ENCODE measurements at regions not wholly inside any gene's neighbourhood (a gene's known extent, or its start where the extent isn't known, plus 50 kb on each side); places are given as distances from the start of the nearest gene placed in this dataset.

DNA sequence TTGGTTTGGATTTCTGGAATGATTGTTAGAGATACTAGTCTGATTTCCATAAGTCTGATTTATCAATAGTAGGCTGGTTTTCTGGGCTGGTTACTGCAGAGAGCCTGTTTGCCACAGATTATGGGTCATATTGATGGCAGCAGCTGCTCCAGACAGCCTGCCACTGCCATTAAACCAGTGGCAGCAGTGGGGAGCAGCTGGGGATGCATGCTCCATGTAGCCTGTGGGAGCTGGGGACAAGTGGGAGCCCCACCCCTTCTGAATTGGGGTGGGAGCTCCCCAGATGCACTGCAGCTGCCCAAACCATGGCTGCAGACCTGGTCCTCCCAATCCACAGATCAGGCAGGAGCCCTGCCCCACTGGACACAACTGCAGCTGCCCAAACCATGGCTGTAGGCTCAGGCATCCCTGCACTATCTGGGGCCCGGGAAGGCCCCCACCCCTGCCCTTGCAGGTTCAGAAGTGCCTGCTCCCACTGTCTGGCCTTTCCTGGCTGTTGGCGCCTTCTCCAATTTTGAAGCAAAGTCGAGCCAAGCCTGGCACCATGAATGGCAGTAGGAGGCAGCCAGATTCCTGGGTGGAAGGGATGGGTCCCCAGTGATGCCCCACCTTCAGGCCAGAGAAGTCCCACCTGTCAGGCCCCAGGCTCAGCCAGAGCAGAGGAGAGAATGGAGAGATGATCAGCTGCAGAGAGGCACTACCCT, 402.9 kb upstream of the TYRP1 start:
- TF ChIP-seq FOXP2 (optimal IDR thresholded peaks at IDR 0.05; ENCODE audit: borderline replicate concordance, extremely low read depth, extremely low read length, insufficient read depth), result no peak
- TF ChIP-seq SIN3A (IDR thresholded peaks at IDR 0.05; ENCODE audit: borderline replicate concordance, insufficient read depth, low read length), result no peak
- no peak for TF ChIP-seq REST (IDR thresholded peaks at IDR 0.05; ENCODE audit: insufficient read depth in 1 of 2, low read depth in 2 of 2, low read length in 2 of 2)
- no peak for TF ChIP-seq TAF1 (IDR thresholded peaks at IDR 0.05; ENCODE audit: borderline replicate concordance, insufficient read depth, low read length)
- no peak for TF ChIP-seq POLR2AphosphoS5 (IDR thresholded peaks at IDR 0.05; ENCODE audit: low read depth, low read length)

DNA sequence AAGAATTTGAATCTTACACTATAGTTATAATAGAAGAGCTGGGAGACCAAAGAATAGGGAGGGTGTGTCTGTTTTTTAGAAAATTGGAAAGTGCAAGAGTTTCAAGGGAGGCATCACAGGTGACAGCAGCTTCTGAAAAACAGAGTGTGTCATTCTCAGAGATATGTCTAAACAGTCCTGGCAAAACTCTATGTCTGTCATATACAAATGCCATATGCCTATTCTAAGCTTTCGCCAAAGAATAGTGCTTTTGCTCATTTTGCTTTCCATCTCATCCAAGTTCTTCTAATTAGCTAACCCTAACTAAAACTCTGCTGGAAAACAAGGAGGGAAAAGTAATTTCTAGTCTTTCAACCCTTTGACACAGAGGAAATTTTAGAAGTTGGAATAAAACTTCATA, 388.0 kb upstream of the TYRP1 start:
- TF ChIP-seq SIN3A (IDR thresholded peaks at IDR 0.05; ENCODE audit: borderline replicate concordance, insufficient read depth, low read length), result no peak
- no peak for TF ChIP-seq FOXP2 (optimal IDR thresholded peaks at IDR 0.05; ENCODE audit: borderline replicate concordance, extremely low read depth, extremely low read length, insufficient read depth)
- no peak for TF ChIP-seq TAF1 (IDR thresholded peaks at IDR 0.05; ENCODE audit: borderline replicate concordance, insufficient read depth, low read length)
- no peak for TF ChIP-seq REST (IDR thresholded peaks at IDR 0.05; ENCODE audit: insufficient read depth in 1 of 2, low read depth in 2 of 2, low read length in 2 of 2)
- no peak for TF ChIP-seq POLR2AphosphoS5 (IDR thresholded peaks at IDR 0.05; ENCODE audit: low read depth, low read length)

- TF ChIP-seq SIN3A (IDR thresholded peaks at IDR 0.05; ENCODE audit: borderline replicate concordance, insufficient read depth, low read length) (no peak), REST (IDR thresholded peaks at IDR 0.05; ENCODE audit: insufficient read depth in 1 of 2, low read depth in 2 of 2, low read length in 2 of 2) (no peak), POLR2AphosphoS5 (IDR thresholded peaks at IDR 0.05; ENCODE audit: low read depth, low read length) (no peak), FOXP2 (optimal IDR thresholded peaks at IDR 0.05; ENCODE audit: borderline replicate concordance, extremely low read depth, extremely low read length, insufficient read depth) (no peak), TAF1 (IDR thresholded peaks at IDR 0.05; ENCODE audit: borderline replicate concordance, insufficient read depth, low read length) (no peak)
Observed at GRCh38 chr9:12314589-12314988, 378.6 kb upstream of the TYRP1 start.

DNA sequence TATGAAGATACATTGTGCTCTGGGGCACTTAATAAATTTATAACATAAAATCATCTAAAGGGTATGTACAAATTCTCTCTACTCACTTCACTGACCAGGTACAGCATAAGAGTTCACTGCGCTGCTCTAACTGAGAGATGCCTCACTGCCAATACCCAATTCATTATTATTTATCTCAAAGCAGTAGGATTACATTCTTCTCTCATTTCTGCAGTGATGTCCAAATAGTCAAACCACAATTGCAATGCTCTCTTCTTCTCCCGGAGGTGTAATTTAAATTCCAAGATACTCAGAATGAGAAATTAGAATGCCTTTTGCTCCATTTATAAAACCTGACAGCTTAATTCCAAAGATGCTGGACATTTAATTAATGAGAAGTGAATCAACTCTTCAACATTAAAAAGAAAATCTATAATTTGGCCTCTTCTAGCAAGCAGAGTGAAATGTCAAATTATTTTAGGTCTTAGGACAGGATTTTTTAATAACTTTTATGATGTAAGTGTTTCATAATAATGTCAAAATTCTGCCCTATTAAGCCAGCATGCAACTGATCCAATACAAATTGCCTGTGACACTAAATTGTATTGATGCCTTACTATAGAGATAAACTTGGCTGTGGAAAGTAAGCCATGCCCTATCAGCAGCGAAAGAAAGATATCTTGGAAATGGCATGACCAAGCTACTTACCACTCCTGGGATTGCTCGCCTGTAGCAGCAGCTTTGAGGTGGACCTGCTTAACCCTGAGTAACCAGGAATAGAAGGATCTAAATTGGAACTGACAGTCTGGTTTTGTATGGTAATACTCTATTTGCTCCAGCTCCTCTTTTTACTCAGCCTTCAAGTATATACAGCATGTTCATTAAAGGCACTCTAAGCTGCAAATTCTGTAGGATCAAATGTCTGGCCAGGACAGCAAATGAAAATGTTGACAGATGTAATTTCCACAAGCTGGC, 374.2 kb upstream of the TYRP1 start:
- TF ChIP-seq FOXP2 (optimal IDR thresholded peaks at IDR 0.05; ENCODE audit: borderline replicate concordance, extremely low read depth, extremely low read length, insufficient read depth) (no peak), TAF1 (IDR thresholded peaks at IDR 0.05; ENCODE audit: borderline replicate concordance, insufficient read depth, low read length) (no peak), SIN3A (IDR thresholded peaks at IDR 0.05; ENCODE audit: borderline replicate concordance, insufficient read depth, low read length) (no peak), POLR2AphosphoS5 (IDR thresholded peaks at IDR 0.05; ENCODE audit: low read depth, low read length) (no peak), REST (IDR thresholded peaks at IDR 0.05; ENCODE audit: insufficient read depth in 1 of 2, low read depth in 2 of 2, low read length in 2 of 2) (no peak)

Data from PFSK-1 (cell line).